ENCODE measurements at regions not wholly inside any gene's neighbourhood (a gene's known extent, or its start where the extent isn't known, plus 50 kb on each side); places are given as distances from the start of the nearest gene placed in this dataset.

DNA sequence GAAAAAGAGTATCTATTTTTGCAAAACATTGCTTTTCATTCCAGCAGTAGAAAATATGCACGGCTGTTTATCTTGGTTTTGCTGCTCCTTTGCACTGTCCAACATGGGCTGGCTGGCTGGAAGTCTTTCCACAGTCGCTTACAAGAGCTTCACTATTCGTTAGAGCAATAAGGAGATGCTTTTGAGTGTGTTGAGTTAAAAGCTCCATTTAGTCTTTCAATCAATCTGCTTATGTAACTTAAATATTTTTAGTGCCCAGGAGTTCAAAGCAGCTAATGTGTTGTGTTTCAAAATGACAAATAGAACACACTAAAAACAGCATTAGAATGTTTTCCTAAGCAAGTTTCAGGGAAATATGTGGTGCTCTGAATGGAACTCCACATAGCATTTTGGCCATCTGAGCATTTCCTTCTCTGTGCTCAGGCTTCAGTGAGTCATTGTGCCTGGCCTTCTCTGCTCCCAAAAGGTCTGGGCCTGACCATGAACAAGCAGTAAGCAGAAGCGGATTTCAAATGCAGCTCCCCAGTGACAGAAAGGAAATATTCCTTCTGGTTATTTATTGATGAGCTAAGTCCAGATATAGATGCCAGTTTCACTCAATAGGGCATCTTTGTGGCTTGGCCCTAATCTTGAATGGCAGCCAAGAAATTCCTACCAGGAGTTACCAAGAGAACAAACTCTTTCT lies 580.3 kb downstream of the TENT5A start:
- H3K4me3 ChIP-seq (replicated peaks; ENCODE audit: low read depth, low read length), result no peak overlapping the region
- H3K27me3 ChIP-seq (replicated peaks; ENCODE audit: control insufficient read depth, insufficient read depth, low read length), result no peaks in the 10 kb centered on the region
- no peak for DNase-seq (ENCODE audit: extremely low read depth, insufficient read length)
- TF ChIP-seq, protein P1, sequence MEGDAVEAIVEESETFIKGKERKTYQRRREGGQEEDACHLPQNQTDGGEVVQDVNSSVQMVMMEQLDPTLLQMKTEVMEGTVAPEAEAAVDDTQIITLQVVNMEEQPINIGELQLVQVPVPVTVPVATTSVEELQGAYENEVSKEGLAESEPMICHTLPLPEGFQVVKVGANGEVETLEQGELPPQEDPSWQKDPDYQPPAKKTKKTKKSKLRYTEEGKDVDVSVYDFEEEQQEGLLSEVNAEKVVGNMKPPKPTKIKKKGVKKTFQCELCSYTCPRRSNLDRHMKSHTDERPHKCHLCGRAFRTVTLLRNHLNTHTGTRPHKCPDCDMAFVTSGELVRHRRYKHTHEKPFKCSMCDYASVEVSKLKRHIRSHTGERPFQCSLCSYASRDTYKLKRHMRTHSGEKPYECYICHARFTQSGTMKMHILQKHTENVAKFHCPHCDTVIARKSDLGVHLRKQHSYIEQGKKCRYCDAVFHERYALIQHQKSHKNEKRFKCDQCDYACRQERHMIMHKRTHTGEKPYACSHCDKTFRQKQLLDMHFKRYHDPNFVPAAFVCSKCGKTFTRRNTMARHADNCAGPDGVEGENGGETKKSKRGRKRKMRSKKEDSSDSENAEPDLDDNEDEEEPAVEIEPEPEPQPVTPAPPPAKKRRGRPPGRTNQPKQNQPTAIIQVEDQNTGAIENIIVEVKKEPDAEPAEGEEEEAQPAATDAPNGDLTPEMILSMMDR (IDR thresholded peaks at IDR 0.05; ENCODE audit: insufficient read depth, low read length, poor library complexity, severe bottlenecking), result no peak
- H3K36me3 ChIP-seq (ENCODE audit: control insufficient read depth, insufficient read depth, low read length), result no peaks in the 10 kb centered on the region

DNA sequence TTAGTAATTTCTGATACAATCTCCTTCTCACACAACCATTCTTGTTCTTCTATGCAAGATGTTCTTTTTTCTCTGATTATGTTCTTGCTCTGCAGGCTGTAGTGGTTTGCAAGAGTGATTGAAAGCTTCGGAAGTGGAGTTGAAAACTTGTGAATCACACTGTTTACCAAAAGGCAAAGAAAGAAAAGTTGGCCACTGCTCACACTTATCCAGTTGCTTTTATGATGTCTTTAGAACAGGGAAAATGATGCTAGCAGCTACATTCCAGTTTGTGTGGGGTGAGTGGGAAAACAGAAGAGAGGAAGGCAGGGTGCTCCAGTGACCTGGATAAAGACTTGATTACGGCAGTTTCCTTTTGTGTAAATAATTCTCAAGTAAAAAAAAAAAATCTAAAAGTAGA lies 583.3 kb downstream of the TENT5A start:
- no peaks in the 10 kb centered on the region for H3K36me3 ChIP-seq (ENCODE audit: control insufficient read depth, insufficient read depth, low read length)
- TF ChIP-seq, protein P1 (IDR thresholded peaks at IDR 0.05; ENCODE audit: insufficient read depth, low read length, poor library complexity, severe bottlenecking), result no peak
- DNase-seq (ENCODE audit: extremely low read depth, insufficient read length), result no peak
- H3K4me3 ChIP-seq (replicated peaks; ENCODE audit: low read depth, low read length), result no peak overlapping the region
- no peaks in the 10 kb centered on the region for H3K27me3 ChIP-seq (replicated peaks; ENCODE audit: control insufficient read depth, insufficient read depth, low read length)

- no peak for DNase-seq (ENCODE audit: extremely low read depth, insufficient read length)
- TF ChIP-seq, protein P1 (IDR thresholded peaks at IDR 0.05; ENCODE audit: insufficient read depth, low read length, poor library complexity, severe bottlenecking), result no peak
These were observed 585.7 kb downstream of the TENT5A start for GRCh38 chr6:81166770-81167169.

GRCh38 chr6:81158956-81159355 lies 593.5 kb downstream of the TENT5A start:
- Histone ChIP-seq H3K4me3 (replicated peaks; ENCODE audit: low read depth, low read length) (no peak overlapping the region), H3K36me3 (ENCODE audit: control insufficient read depth, insufficient read depth, low read length) (no peaks in the 10 kb centered on the region), H3K27me3 (replicated peaks; ENCODE audit: control insufficient read depth, insufficient read depth, low read length) (no peaks in the 10 kb centered on the region)
- TF ChIP-seq, protein P1 (IDR thresholded peaks at IDR 0.05; ENCODE audit: insufficient read depth, low read length, poor library complexity, severe bottlenecking), result no peak
- DNase-seq (ENCODE audit: extremely low read depth, insufficient read length), result no peak

More at GRCh38 chr6:81166770-81167169, 585.7 kb downstream of the TENT5A start:
- H3K4me3 ChIP-seq (replicated peaks; ENCODE audit: low read depth, low read length), result no peak overlapping the region
- no peaks in the 10 kb centered on the region for H3K36me3 ChIP-seq (ENCODE audit: control insufficient read depth, insufficient read depth, low read length)
- no peaks in the 10 kb centered on the region for H3K27me3 ChIP-seq (replicated peaks; ENCODE audit: control insufficient read depth, insufficient read depth, low read length)

- H3K36me3 ChIP-seq (ENCODE audit: control insufficient read depth, insufficient read depth, low read length), result no peaks in the 10 kb centered on the region
- TF ChIP-seq, protein P1 (IDR thresholded peaks at IDR 0.05; ENCODE audit: insufficient read depth, low read length, poor library complexity, severe bottlenecking), result no peak
- H3K27me3 ChIP-seq (replicated peaks; ENCODE audit: control insufficient read depth, insufficient read depth, low read length), result no peaks in the 10 kb centered on the region
- no peak overlapping the region for H3K4me3 ChIP-seq (replicated peaks; ENCODE audit: low read depth, low read length)
- no peak for DNase-seq (ENCODE audit: extremely low read depth, insufficient read length)
These were observed 603.7 kb downstream of the TENT5A start for GRCh38 chr6:81148751-81149150.

- Histone ChIP-seq H3K27me3 (replicated peaks; ENCODE audit: control insufficient read depth, insufficient read depth, low read length) (no peaks in the 10 kb centered on the region), H3K4me3 (replicated peaks; ENCODE audit: low read depth, low read length) (no peak overlapping the region), H3K36me3 (ENCODE audit: control insufficient read depth, insufficient read depth, low read length) (no peaks in the 10 kb centered on the region)
- TF ChIP-seq, protein P1 (IDR thresholded peaks at IDR 0.05; ENCODE audit: insufficient read depth, low read length, poor library complexity, severe bottlenecking), result no peak
- no peak for DNase-seq (ENCODE audit: extremely low read depth, insufficient read length)
These were observed 607.0 kb downstream of the TENT5A start for GRCh38 chr6:81145506-81145905.
